Left renal pelvis (tissue), 4 donors: ENCODE measurements at regions not wholly inside any gene's neighbourhood (a gene's known extent, or its start where the extent isn't known, plus 50 kb on each side); places are given as distances from the start of the nearest gene placed in this dataset.

Experiments used
- DNase-seq, 4 donors: peaks; one replicate each; pipeline ENCODE4 v3.0.0-alpha.2; 2013; ENCODE audit warnings: low read depth in 4 of 4, low spot score in 3 of 4

GRCh38 chr20:50311308-50312001, 120.8 kb downstream of the CEBPB start:
- DNase-seq, result no peak

- no peak for DNase-seq
Measured at GRCh38 chr20:50312002-50312681, 121.5 kb downstream of the CEBPB start.

GRCh38 chr20:50312682-50313521, 122.3 kb downstream of the CEBPB start:
- no peak for DNase-seq

- no peak for DNase-seq
Measured at GRCh38 chr20:50313522-50313820, 122.8 kb downstream of the CEBPB start.

GRCh38 chr20:50313827-50314677, 123.4 kb downstream of the CEBPB start:
- no peak for DNase-seq

- no peak for DNase-seq
Measured at GRCh38 chr20:50314678-50315335, 124.2 kb downstream of the CEBPB start.

GRCh38 chr20:50315586-50316551, 125.2 kb downstream of the CEBPB start:
- DNase-seq, result no peak

GRCh38 chr20:50317116-50317515, 126.5 kb downstream of the CEBPB start:
- DNase-seq, result no peak

GRCh38 chr20:50317609-50318008, 127.0 kb downstream of the CEBPB start:
- no peak for DNase-seq

GRCh38 chr20:50318710-50319109, 128.1 kb downstream of the CEBPB start:
- DNase-seq, result no peak

- no peak for DNase-seq
Measured at GRCh38 chr20:50320005-50320900, 129.6 kb downstream of the CEBPB start.

- no peak for DNase-seq
Measured at GRCh38 chr20:50320901-50321796, 130.5 kb downstream of the CEBPB start.

GRCh38 chr20:50321797-50322480, 131.3 kb downstream of the CEBPB start:
- DNase-seq, result no peak

GRCh38 chr20:50322703-50323131, 132.1 kb downstream of the CEBPB start:
- DNase-seq, result no peak

GRCh38 chr20:50323209-50323608, 132.6 kb downstream of the CEBPB start:
- DNase-seq, result no peak
